A549 (cell line): ENCODE measurements at regions not wholly inside any gene's neighbourhood (a gene's known extent, or its start where the extent isn't known, plus 50 kb on each side); places are given as distances from the start of the nearest gene placed in this dataset.
"Not testable (repeated sequence)": the region's sequence is repeated elsewhere in the genome, so short reads cannot be mapped to it uniquely, and the experiment has no call there.

Source experiments
- ATAC-seq, 2 experiments: fragments of 200-7000 bp in 1 of 2; fragments of >200 bp in 1 of 2; cut with Nextera tagmentation in 1 of 2; cut with Tn5 transposase in 1 of 2; 3 replicates each; pipeline versions ENCODE4 v1.8.0 to v1.9.1; 2018 to 2020; ENCODE audit warnings: mild to moderate bottlenecking in 1 of 2, moderate library complexity in 1 of 2
- CTCF ChIA-PET: fragments of 300-600 bp; sonication (Branson Sonifier 250); formaldehyde crosslinking; extraction: SDS; loops from one replicate; lab custom pipeline; 2021; ENCODE audit warnings: antibody characterized with exemption, inconsistent platforms; lab: Yijun Ruan, JAX
- POLR2A ChIA-PET: fragments of 350-600 bp; formaldehyde crosslinking; extraction: SDS; loops from one replicate; lab custom pipeline; 2021; ENCODE audit warnings: antibody characterized with exemption, inconsistent platforms; lab: Yijun Ruan, JAX
- DNase-seq, 2 experiments: peaks; one replicate each; pipeline versions ENCODE4 v3.0.0 to v3.0.0-alpha.2; 2011 to 2016; ENCODE audit warnings: low read depth in 1 of 2, low spot score in 1 of 2
- FAIRE-seq: peaks from 2 replicates; lab custom pipeline; 2011; peaks lifted over from hg19 to GRCh38; lab: Jason Lieb, UNC
- H3K27ac ChIP-seq, 2 experiments: fragments of >200 bp; sonication (Bioruptor Twin); formaldehyde crosslinking; 3 replicates each; pipeline ENCODE4 v1.5.1; 2016 to 2017
- H3K4me1 ChIP-seq: fragments of >200 bp; sonication (Bioruptor Twin); formaldehyde crosslinking; 3 replicates; pipeline ENCODE4 v1.6.1; 2016
- H3K4me2 ChIP-seq: fragments of >200 bp; sonication (Bioruptor Twin); formaldehyde crosslinking; 3 replicates; pipeline ENCODE4 v1.6.1; 2016
- H3K4me3 ChIP-seq: fragments of >200 bp; sonication (Bioruptor Twin); formaldehyde crosslinking; 3 replicates; pipeline ENCODE4 v1.5.1; 2016
- H3K9me3 ChIP-seq: fragments of >200 bp; sonication (Bioruptor Twin); formaldehyde crosslinking; 3 replicates; pipeline ENCODE4 v1.6.1; 2016
- CBX2 ChIP-seq: fragments of 200-600 bp; sonication (generic); IDR thresholded peaks from 2 replicates; pipeline ENCODE4 v1.6.1; 2016; ENCODE audit warnings: low read depth, mild to moderate bottlenecking, borderline replicate concordance
- CHD4 ChIP-seq: fragments of 200-600 bp; sonication (generic); IDR thresholded peaks from 2 replicates; pipeline ENCODE4 v1.6.1; 2016; ENCODE audit warnings: antibody characterized with exemption, mild to moderate bottlenecking, borderline replicate concordance
- EHF ChIP-seq: fragments of 250-450 bp; sonication (Bioruptor Pico); IDR thresholded peaks from 2 replicates; pipeline ENCODE4 v1.5.0; 2020; ENCODE audit warnings: mild to moderate bottlenecking
- FOXS1 ChIP-seq: fragments of 250-450 bp; sonication (Bioruptor Pico); IDR thresholded peaks from 2 replicates; pipeline ENCODE4 v1.5.0; 2020; ENCODE audit warnings: mild to moderate bottlenecking, moderate library complexity
- HOXB5 ChIP-seq: fragments of 250-450 bp; sonication (Bioruptor Pico); IDR thresholded peaks from 2 replicates; pipeline ENCODE4 v1.5.0; 2020; ENCODE audit warnings: mild to moderate bottlenecking, moderate library complexity
- JUN ChIP-seq, 2 experiments: fragments of >200 bp; sonication (Bioruptor Twin); formaldehyde crosslinking; IDR thresholded peaks; 2 replicates in 1 of 2; 3 replicates in 1 of 2; pipeline ENCODE4 v1.6.1; 2016 to 2017
- JUNB ChIP-seq: fragments of >200 bp; sonication (Bioruptor Twin); formaldehyde crosslinking; IDR thresholded peaks from 2 replicates; pipeline ENCODE4 v1.6.1; 2016
- MAZ ChIP-seq: fragments of 150-350 bp; IDR thresholded peaks from 2 replicates; pipeline ENCODE4 v1.6.1; 2014; ENCODE audit warnings: antibody characterized with exemption, low read depth, low read length, borderline replicate concordance
- MYC ChIP-seq: IDR thresholded peaks from 2 replicates; pipeline ENCODE4 v1.6.1; 2012; ENCODE audit warnings: mild to moderate bottlenecking, inconsistent platforms, low read length, improper control_type of control experiment, borderline replicate concordance
- NFE2L2 ChIP-seq: fragments of 150-350 bp; conservative IDR thresholded peaks from 2 replicates; pipeline ENCODE4 v1.6.1; 2014; ENCODE audit warnings: low read length
- NPAS2 ChIP-seq: fragments of 250-450 bp; sonication (Bioruptor Pico); IDR thresholded peaks from 2 replicates; pipeline ENCODE4 v1.8.0; 2022; ENCODE audit warnings: mild to moderate bottlenecking, moderate library complexity, borderline replicate concordance
- PHF8 ChIP-seq: fragments of 200-600 bp; sonication (generic); IDR thresholded peaks from 2 replicates; pipeline ENCODE4 v1.6.1; 2016; ENCODE audit warnings: low read depth, mild to moderate bottlenecking, antibody characterized with exemption, moderate library complexity, borderline replicate concordance
- RAD21 ChIP-seq, 2 experiments: fragments of >200 bp in 1 of 2; sonication (Bioruptor Twin) in 1 of 2; formaldehyde crosslinking in 1 of 2; IDR thresholded peaks in 1 of 2; conservative IDR thresholded peaks in 1 of 2; 2 replicates in 1 of 2; 3 replicates in 1 of 2; pipeline ENCODE4 v1.6.1; 2012 to 2018; ENCODE audit warnings: inconsistent platforms in 1 of 2
- RARB ChIP-seq: fragments of 250-450 bp; sonication (Bioruptor Pico); IDR thresholded peaks from 2 replicates; pipeline ENCODE4 v1.8.0; 2021; ENCODE audit warnings: mild to moderate bottlenecking, moderate library complexity
- RNF2 ChIP-seq: fragments of 200-600 bp; sonication (generic); IDR thresholded peaks from 2 replicates; pipeline ENCODE4 v1.6.1; 2016; ENCODE audit warnings: low read depth, mild to moderate bottlenecking, antibody characterized with exemption, moderate library complexity, borderline replicate concordance
- ZFP36 ChIP-seq: fragments of 450-650 bp; IDR thresholded peaks from 2 replicates; pipeline ENCODE4 v1.6.1; 2014; ENCODE audit warnings: borderline replicate concordance; ENCODE audit not compliant: partially characterized antibody
- ZNF302 ChIP-seq: fragments of 250-450 bp; sonication (Bioruptor Pico); IDR thresholded peaks from 2 replicates; pipeline ENCODE4 v1.9.0; 2021; ENCODE audit warnings: inconsistent platforms, mild to moderate bottlenecking, moderate library complexity
- WGBS: methylation state at CpG from one replicate; pipeline ENCODE4 v1.1.6; 2017; ENCODE audit errors: missing lambda C conversion rate; 5-methylcytosine and 5-hydroxymethylcytosine counted together
- TF ChIP-seq, protein P1 (sequence below): IDR thresholded peaks from 2 replicates; pipeline ENCODE4 v1.6.1; 2012
- TF ChIP-seq, protein P2 (sequence below): fragments of 250-450 bp; sonication (Bioruptor Pico); IDR thresholded peaks from 2 replicates; pipeline ENCODE4 v1.5.0; 2021; ENCODE audit warnings: mild to moderate bottlenecking, moderate library complexity, borderline replicate concordance
- TF ChIP-seq, protein P3 (sequence below): fragments of >200 bp; sonication (Bioruptor Twin); formaldehyde crosslinking; IDR thresholded peaks from 3 replicates; pipeline ENCODE4 v1.5.1; 2016

DNA sequence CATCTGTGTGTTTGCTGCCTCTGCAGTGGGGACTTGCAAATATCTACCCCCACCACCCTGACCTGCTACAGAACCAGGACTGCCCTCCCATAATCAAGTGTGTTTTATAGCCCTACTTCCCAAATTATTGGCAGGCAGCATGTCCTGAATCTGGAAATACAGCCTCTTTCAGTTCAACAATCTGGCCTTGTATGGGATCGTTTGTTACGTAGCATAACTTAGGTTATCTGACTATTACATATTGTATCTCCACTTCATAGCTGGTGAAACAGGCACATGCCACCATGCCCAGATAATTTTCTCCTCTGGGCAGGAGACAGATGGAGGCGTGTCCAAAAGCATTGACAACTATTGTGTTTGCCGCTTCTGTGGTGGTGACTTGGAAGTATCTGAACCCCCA lies 66.7 kb upstream of the ADGRL1 start:
- FAIRE-seq = no peak
- 73% methylated on average over 4 of the region's 4 CpGs for WGBS
- ATAC-seq = no peak
- no peak overlapping the region for H3K27ac ChIP-seq
- 0 out of 3 replicates have a peak, but pooled peaks cover 4% of the 10 kb centered on the region for H3K9me3 ChIP-seq
- POLR2A ChIA-PET = no interaction called here
- no peak for TF ChIP-seq EHF
- TF ChIP-seq JUNB = no peak
- TF ChIP-seq HOXB5 (CRISPR knock-in tag) = no peak
- no peak for TF ChIP-seq NFE2L2
- no peak for TF ChIP-seq RARB (CRISPR knock-in tag)
- no peak for TF ChIP-seq ZFP36
- TF ChIP-seq, all 56 proteins: peak for 0
- no peak for DNase-seq
- CTCF ChIA-PET = no interaction called here
- Histone ChIP-seq H3K4me3 (no peak overlapping the region), H3K4me1 (no peaks in the 10 kb centered on the region), H3K4me2 (no peak overlapping the region)

DNA sequence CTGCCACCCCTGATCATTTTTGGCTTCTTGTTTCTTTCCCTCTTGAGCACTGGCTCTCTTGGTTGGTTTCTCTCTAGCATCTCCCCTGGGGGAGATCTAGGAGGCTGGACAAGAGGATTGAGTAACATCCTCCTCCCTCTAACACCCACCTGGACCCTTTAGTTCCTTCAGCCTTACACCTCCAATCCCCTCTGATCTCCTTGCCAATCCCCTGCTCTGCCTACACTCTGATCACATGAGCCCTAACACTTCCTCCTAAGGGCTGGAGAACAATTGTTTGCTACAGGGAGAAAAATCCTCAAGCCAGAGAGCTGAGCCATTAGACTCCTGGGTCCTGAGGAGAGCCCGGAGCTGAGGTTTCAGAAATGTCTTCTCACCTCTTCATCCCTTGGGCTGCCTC lies 65.9 kb upstream of the ADGRL1 start:
- CTCF ChIA-PET = no interaction called here
- no peak for FAIRE-seq
- H3K4me3 ChIP-seq = no peak overlapping the region
- WGBS = 67% methylated on average over 1 of the region's 1 CpG
- no peak for DNase-seq
- no peak overlapping the region for H3K27ac ChIP-seq
- H3K9me3 ChIP-seq = 0 out of 3 replicates have a peak, but pooled peaks cover 4% of the 10 kb centered on the region
- no peak for ATAC-seq
- no peak for TF ChIP-seq NPAS2 (CRISPR knock-in tag)
- no peak for TF ChIP-seq MAZ
- no peaks in the 10 kb centered on the region for H3K4me1 ChIP-seq
- POLR2A ChIA-PET = no interaction called here
- no peak overlapping the region for H3K4me2 ChIP-seq

DNA sequence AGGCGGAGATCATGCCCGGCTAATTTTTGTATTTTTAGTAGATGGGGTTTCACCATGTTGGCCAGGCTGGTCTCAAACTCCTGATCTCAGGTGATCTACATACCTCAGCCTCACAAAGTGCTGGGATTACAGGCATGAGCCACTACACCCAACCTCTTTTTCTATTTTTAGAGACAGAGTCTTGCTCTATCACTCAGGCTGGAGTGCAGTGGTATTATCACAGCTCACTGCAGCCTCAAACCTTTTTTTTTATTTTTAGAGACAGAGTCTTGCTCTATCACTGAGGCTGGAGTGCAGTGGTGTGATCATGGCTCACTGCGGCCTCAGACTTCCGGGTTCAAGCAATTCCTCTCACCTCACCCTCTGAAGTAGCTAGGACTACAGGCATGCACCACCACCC lies 64.6 kb upstream of the ADGRL1 start:
- POLR2A ChIA-PET, CTCF ChIA-PET: not testable (repeated sequence)

DNA sequence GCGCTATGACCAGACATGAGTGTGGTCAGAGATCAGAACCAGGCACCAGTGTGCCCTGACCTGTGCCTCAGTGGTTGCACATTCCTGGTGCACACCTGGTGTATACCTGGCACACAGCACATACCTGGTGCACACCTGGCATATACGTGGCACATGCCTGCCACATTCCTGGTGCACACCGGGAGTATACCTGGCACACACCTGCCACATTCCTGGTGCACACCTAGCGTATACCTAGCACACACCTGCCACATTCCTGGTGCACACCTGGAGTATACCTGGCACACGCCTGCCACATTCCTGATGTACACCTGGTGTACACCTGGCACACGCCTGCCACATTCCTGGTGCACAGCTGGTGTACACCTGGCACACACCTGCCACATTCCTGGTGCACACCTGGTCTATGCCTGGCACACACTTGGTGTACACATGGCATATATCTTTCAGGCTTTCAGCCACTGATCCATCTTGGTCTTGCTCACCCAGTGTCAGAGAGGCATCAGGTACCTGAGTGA lies 61.3 kb upstream of the ADGRL1 start:
- Histone ChIP-seq H3K4me1 (no peaks in the 10 kb centered on the region), H3K9me3 (no peaks in the 10 kb centered on the region), H3K27ac (no peak overlapping the region), H3K4me3 (no peak overlapping the region), H3K4me2 (no peak overlapping the region)
- 29% methylated on average over 4 of the region's 6 CpGs for WGBS
- no peak for ATAC-seq
- DNase-seq = no peak
- ChIA-PET CTCF (no interaction called here), POLR2A (no interaction called here)
- TF ChIP-seq PHF8 (no peak), JUN (IDR thresholded peaks at IDR 0.05) (no peak), RAD21 (conservative IDR thresholded peaks at IDR 0.05 in 1 of 2, IDR thresholded peaks at IDR 0.05 in 1 of 2) (no peak), NFE2L2 (no peak), CBX2 (no peak), RNF2 (no peak), FOXS1 (CRISPR knock-in tag) (no peak), ZNF302 (no peak), CHD4 (no peak), MYC (no peak)
- TF ChIP-seq, protein P1, sequence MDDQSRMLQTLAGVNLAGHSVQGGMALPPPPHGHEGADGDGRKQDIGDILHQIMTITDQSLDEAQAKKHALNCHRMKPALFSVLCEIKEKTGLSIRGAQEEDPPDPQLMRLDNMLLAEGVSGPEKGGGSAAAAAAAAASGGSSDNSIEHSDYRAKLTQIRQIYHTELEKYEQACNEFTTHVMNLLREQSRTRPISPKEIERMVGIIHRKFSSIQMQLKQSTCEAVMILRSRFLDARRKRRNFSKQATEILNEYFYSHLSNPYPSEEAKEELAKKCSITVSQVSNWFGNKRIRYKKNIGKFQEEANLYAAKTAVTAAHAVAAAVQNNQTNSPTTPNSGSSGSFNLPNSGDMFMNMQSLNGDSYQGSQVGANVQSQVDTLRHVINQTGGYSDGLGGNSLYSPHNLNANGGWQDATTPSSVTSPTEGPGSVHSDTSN = no peak
- TF ChIP-seq, protein P2, sequence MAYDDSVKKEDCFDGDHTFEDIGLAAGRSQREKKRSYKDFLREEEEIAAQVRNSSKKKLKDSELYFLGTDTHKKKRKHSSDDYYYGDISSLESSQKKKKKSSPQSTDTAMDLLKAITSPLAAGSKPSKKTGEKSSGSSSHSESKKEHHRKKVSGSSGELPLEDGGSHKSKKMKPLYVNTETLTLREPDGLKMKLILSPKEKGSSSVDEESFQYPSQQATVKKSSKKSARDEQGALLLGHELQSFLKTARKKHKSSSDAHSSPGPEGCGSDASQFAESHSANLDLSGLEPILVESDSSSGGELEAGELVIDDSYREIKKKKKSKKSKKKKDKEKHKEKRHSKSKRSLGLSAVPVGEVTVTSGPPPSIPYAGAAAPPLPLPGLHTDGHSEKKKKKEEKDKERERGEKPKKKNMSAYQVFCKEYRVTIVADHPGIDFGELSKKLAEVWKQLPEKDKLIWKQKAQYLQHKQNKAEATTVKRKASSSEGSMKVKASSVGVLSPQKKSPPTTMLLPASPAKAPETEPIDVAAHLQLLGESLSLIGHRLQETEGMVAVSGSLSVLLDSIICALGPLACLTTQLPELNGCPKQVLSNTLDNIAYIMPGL = no peak
- TF ChIP-seq, protein P3, sequence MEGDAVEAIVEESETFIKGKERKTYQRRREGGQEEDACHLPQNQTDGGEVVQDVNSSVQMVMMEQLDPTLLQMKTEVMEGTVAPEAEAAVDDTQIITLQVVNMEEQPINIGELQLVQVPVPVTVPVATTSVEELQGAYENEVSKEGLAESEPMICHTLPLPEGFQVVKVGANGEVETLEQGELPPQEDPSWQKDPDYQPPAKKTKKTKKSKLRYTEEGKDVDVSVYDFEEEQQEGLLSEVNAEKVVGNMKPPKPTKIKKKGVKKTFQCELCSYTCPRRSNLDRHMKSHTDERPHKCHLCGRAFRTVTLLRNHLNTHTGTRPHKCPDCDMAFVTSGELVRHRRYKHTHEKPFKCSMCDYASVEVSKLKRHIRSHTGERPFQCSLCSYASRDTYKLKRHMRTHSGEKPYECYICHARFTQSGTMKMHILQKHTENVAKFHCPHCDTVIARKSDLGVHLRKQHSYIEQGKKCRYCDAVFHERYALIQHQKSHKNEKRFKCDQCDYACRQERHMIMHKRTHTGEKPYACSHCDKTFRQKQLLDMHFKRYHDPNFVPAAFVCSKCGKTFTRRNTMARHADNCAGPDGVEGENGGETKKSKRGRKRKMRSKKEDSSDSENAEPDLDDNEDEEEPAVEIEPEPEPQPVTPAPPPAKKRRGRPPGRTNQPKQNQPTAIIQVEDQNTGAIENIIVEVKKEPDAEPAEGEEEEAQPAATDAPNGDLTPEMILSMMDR = no peak
- FAIRE-seq = no peak

More for the DNA sequence above, 64.6 kb upstream of the ADGRL1 start:
- not testable (repeated sequence) for DNase-seq, H3K27ac ChIP-seq, ATAC-seq, FAIRE-seq, H3K4me2 ChIP-seq, H3K4me1 ChIP-seq, H3K9me3 ChIP-seq, H3K4me3 ChIP-seq
- 79% methylated on average over 4 of the region's 4 CpGs for WGBS

DNA sequence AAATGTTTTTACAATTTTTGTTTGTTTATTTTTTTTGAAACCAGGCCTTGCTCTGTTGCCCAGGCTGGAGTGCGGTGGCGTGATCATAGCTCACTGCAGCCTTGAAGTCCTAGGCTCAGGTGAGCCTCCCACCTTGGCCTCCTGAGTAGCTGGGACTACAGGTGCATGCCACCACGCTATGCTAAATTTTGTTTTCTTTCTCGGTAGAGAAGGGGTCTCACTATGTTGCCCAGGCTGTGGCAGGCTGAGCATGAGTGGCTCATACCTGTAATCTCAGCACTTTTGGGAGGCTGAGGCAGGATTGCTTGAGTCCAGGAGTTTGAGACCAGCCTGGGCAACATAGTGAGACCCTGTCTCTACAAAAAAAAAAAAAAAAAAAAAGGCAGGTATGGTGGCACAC lies 60.2 kb upstream of the ADGRL1 start:
- H3K27ac ChIP-seq, H3K4me2 ChIP-seq, H3K4me3 ChIP-seq, H3K9me3 ChIP-seq, H3K4me1 ChIP-seq, CTCF ChIA-PET, ATAC-seq, DNase-seq, FAIRE-seq: not testable (repeated sequence)
- WGBS = 68% methylated on average over 4 of the region's 4 CpGs
- POLR2A ChIA-PET = interaction anchor here (0.8 kb wide), 1 partner anchor 57 kb away, joined by 3 read pairs; no protein-coding TSS in a partner anchor
